Lower leg skin (tissue), 4 donors: ENCODE measurements at regions not wholly inside any gene's neighbourhood (a gene's known extent, or its start where the extent isn't known, plus 50 kb on each side); places are given as distances from the start of the nearest gene placed in this dataset.

Experiments used
- DNase-seq, 2 donors: peaks; one replicate each; pipeline ENCODE4 v3.0.0-alpha.2; 2019; ENCODE audit warnings: low spot score in 2 of 2
- H3K4me3 ChIP-seq: fragments of 200-600 bp; sonication (generic); 2 replicates; pipeline ENCODE4 v1.5.1; 2017; ENCODE audit warnings: mild to moderate bottlenecking, low read depth; ENCODE audit not compliant: poor library complexity, severe bottlenecking
- POLR2A ChIP-seq, 2 donors: fragments of 450-650 bp; IDR thresholded peaks; one replicate each; pipeline ENCODE4 v1.6.1; 2016 to 2017; ENCODE audit warnings: antibody characterized with exemption in 2 of 2, mild to moderate bottlenecking in 1 of 2, moderate library complexity in 1 of 2
- WGBS, 2 donors: methylation state at CpG; one replicate each; pipeline ENCODE4 v1.1.5; 2018; 5-methylcytosine and 5-hydroxymethylcytosine counted together
- intact Hi-C: fragments of 100-400 bp; cut with DNase I; formaldehyde crosslinking; loops from one replicate; pipeline ENCODE4 v1.15.0; 2023; ENCODE audit warnings: low total_unique reads
- TF ChIP-seq, protein P1 (sequence below), 3 donors: fragments of 450-650 bp; IDR thresholded peaks; one replicate each; pipeline ENCODE4 v1.5.1; 2016; ENCODE audit warnings: antibody characterized with exemption in 3 of 3, mild to moderate bottlenecking in 3 of 3, moderate library complexity in 2 of 3

DNA sequence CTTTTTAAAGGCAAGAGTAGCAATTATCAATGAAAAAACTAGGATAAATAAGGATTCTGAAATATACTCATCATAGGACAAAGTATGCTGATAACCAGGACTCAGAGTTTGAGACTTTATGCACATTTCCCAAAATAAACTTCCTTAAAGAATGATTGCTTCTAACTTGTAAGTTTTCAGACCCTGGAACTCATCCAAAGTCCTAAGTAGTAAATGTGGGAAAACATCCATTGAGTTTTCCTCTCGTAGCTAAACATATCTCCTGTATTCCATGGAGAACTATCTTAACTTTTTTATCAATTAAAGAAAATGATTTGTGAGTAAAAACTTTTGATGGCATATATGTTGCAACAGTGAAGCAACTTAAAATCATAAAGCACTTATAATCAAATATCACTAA lies 285.2 kb upstream of the KLF6 start:
- DNase-seq, result no peak

GRCh38 chr10:4069491-4069890 lies 284.5 kb upstream of the KLF6 start:
- 74 to 80% methylated on average over 3 of the region's 3 CpGs for WGBS, 2 donors
- DNase-seq, result no peak
- H3K4me3 ChIP-seq, result no peak overlapping the region
- intact Hi-C loops, result no loop called here
- no peak for TF ChIP-seq POLR2A (IDR thresholded peaks at IDR 0.05)
- TF ChIP-seq, protein P1, sequence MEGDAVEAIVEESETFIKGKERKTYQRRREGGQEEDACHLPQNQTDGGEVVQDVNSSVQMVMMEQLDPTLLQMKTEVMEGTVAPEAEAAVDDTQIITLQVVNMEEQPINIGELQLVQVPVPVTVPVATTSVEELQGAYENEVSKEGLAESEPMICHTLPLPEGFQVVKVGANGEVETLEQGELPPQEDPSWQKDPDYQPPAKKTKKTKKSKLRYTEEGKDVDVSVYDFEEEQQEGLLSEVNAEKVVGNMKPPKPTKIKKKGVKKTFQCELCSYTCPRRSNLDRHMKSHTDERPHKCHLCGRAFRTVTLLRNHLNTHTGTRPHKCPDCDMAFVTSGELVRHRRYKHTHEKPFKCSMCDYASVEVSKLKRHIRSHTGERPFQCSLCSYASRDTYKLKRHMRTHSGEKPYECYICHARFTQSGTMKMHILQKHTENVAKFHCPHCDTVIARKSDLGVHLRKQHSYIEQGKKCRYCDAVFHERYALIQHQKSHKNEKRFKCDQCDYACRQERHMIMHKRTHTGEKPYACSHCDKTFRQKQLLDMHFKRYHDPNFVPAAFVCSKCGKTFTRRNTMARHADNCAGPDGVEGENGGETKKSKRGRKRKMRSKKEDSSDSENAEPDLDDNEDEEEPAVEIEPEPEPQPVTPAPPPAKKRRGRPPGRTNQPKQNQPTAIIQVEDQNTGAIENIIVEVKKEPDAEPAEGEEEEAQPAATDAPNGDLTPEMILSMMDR (IDR thresholded peaks at IDR 0.05), result no peak

More for the DNA sequence above, 285.2 kb upstream of the KLF6 start:
- no peak overlapping the region for H3K4me3 ChIP-seq
- intact Hi-C loops, result no loop called here
- TF ChIP-seq POLR2A (IDR thresholded peaks at IDR 0.05), result no peak
- TF ChIP-seq, protein P1 (IDR thresholded peaks at IDR 0.05), result no peak
- WGBS, 2 donors, result 57 to 64% methylated on average over 1 of the region's 1 CpG

DNA sequence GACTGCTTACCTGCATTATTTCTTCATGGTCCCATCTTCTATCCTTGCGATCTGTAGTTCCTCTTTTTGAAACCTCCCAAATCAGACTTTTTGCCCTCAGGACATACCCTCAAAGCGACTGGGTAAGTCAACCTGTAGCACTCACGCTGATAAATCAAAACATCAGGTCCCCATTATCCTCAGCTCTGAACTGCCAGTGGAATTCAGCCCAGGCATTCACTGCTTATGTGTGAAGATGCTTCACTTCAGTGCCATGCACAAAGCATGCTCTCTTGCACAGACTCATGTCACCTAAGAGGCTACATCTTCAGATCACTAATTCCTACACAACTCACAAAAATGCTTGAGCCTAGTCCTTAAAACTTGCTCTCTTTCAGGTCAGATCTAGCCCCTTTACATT lies 283.6 kb upstream of the KLF6 start:
- WGBS, 2 donors, result 92% methylated on average over 3 of the region's 3 CpGs
- no peak for DNase-seq
- TF ChIP-seq, protein P1 (IDR thresholded peaks at IDR 0.05), result no peak
- TF ChIP-seq POLR2A (IDR thresholded peaks at IDR 0.05), result no peak
- H3K4me3 ChIP-seq, result no peak overlapping the region
- intact Hi-C loops, result no loop called here

DNA sequence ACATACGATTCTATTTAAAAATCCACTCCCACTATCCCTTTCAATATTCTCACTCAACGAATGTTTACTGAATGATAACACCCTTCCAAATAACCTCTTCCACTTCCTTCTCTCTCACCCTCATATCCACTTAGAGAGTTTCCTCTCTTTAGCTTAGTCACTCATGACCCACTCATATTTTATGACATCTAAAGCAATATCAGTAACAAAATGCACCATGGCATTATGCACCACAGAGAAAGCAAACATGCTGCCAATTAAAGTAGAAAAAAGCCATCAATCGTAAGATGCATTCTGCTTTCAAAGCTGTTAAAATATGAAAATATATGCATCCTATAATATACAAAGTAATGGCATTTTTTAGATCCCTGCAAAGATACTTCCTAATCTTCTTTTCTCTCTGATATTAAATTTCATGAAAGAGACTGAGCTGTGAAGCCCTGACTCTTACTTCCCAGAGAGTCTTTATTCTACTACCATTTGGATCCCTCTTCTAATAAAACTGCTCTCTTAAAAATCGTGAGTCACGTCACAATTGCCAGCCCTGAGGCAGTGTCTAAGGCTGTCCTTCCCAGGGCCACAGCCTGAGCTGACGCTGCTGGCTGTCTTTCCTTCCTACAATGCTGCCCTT lies 283.0 kb upstream of the KLF6 start:
- 44 to 45% methylated on average over 6 of the region's 6 CpGs for WGBS, 2 donors
- no peak for DNase-seq
- intact Hi-C loops, result no loop called here
- no peak overlapping the region for H3K4me3 ChIP-seq
- TF ChIP-seq, protein P1 (IDR thresholded peaks at IDR 0.05), result no peak
- no peak for TF ChIP-seq POLR2A (IDR thresholded peaks at IDR 0.05)

- no peak overlapping the region for H3K4me3 ChIP-seq
- 74% methylated on average over 5 of the region's 5 CpGs for WGBS, 2 donors
- intact Hi-C loops, result no loop called here
- DNase-seq, result no peak
- TF ChIP-seq, protein P1 (IDR thresholded peaks at IDR 0.05), result no peak
- no peak for TF ChIP-seq POLR2A (IDR thresholded peaks at IDR 0.05)
Observed at GRCh38 chr10:4067531-4067930, 282.5 kb upstream of the KLF6 start.
